ENCODE measurements at regions not wholly inside any gene's neighbourhood (a gene's known extent, or its start where the extent isn't known, plus 50 kb on each side); places are given as distances from the start of the nearest gene placed in this dataset.
"Not testable (repeated sequence)": the region's sequence is repeated elsewhere in the genome, so short reads cannot be mapped to it uniquely, and the experiment has no call there.

DNA sequence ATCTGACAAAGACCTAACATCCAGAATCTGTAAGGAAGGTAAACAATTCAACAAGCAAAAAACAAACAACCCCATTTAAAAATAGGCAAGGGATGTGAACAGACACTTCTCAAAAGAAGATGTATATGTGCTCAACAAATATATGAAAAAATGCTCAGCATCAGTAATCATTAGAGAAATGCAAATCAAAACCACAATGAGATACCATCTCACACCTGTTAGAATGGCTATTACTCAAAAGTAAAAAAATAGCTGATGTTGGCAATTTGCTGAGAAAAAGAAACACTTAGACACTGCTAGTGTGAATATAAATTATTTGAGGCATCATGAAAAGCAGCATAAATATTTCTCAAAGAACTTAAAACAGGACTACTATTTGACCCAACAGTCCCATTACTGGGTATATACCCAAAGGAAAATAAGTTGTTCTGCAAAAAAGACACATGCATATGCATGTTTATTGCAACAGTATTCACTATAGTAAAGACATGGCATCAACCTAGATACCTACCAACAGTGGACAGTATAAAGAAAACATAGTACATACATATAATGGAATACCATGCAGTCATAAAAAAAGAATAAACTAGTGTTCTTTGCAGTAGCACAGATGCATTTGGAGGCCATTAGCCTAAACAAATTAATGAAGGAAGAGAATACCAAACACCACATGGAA, 980.1 kb downstream of the KCNMA1 start:
- no peak for DNase-seq

DNA sequence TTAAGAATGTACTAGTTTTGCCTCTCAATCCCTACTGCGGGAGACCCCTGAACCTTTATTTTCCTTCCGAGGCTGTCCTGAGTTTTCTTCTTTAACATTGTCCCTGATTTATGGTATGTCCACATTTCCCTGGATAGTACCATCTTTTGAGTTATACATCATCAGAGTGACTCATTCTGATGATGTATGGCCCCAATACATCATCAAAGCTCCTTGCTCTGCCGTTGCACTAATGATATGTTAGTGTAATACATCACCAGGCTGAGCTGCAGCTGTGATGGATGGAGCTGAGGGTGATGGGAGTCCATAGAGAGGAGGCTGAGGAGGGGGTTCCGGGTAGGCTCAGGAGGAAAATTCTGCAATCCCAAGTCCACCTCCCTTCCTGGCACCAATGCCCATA, 986.5 kb downstream of the KCNMA1 start:
- DNase-seq = no peak

DNA sequence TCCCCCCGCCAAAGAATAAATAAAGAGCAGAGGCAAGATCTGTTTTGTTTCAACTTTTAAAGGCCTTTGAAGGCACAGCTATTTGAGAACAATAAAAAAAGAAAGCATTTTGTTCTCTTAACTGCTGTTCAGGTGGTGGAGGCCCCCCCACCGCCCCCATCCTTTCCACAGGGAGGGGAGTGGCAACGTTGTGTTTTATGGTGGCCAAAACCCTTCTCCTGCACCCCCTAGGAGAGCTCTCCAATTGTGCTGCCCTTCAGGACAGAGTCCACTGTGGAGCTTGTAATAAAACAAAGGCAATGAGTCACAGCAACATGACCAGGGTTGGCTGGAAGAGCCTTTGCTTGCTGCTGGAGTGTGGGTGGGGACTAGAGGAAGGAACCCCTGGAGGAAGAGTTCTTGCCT, 987.9 kb downstream of the KCNMA1 start:
- DNase-seq = no peak

DNA sequence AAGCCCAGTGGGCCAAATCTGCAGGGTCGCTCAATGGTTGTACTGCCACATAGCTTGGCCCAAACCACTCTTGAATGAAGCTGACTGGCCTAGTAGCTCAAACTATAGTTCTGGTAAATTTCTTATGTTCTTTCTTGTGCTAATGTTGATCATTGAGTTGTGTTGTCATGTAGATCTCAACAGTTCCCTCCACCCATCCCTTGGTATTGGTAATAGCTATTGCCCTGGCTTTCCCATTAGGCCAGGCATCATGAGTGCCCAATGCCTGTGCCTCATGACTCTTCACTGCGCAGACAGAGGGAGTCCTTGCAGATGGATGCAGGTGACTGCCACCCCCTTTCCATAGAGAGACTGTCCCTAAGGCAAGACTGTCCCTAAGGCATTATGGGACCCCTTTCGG, 988.4 kb downstream of the KCNMA1 start:
- no peak for DNase-seq

DNA sequence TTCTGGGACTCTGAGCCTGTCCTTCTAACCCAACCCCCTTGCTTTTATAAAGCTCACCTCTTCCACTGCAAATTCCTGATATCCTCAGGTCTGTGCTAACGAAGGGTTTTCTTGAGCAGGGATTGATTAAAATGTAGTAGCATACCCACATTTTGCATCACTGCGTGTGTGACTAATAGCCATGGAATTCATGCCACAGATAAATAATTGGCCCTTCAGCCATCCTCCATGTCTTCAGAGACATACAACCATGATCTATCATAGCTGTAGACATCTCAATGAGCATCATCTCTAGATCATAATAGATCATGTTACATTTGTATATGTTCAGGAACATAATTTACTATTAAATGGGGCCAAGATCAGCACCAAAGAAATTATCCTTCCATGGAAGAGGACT, 990.3 kb downstream of the KCNMA1 start:
- no peak for DNase-seq

DNA sequence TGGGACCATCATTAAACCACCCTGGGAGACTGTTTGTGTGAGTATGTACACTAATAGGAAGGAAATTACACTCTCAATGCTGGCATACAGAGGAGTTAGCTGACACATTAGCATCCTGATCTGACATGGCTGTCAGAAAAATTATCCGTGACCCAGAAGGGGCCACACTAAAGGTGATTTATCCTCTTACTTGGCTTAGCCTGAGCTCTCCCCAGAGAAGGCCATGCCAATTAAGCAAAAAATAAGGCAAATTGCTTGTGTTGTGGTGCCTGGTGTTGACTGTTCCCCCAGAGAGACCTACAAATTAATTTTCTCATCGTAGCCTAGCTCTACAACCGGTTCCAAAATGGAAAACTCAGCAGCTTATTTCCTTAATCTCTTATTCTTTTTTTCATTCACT, 992.3 kb downstream of the KCNMA1 start:
- no peak for DNase-seq

DNA sequence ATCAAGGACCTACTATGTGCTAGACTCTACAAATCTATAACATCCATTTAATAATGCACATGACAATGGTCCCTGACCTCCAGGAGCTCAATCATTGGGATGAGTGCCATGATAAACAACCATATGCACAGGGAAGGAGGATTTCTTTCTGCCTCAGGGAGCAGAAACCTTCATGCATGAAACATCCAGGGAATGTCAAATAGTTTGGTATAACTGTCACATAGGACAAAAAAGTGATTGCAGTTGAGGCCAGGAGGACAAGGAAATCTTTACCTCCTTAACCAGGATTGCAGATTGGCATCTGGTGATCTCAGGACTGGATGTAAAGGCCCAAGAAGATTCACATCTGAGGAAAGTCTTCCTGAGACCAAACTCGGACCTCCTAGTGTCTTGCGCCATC, 993.1 kb downstream of the KCNMA1 start:
- DNase-seq = no peak

DNA sequence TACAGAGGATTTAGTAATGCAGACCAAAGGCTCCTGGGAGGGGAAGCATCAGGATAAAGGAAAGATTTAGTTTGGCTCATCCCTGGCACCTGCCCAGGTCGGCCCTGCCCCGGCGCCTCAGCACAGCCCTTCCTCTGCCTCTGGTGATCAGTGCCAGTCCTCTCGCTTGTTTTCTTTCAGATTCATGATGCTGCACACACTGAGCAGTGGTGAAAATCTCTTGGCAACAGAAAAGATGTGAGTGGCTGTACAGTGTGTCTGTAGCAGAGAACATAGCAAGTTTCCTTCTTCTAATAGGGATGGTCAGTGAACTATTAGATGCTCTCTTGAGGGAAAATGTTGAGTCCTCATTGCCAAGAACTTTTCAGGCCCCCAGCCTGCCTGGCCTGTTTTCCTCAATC, 994.1 kb downstream of the KCNMA1 start:
- DNase-seq = no peak

DNA sequence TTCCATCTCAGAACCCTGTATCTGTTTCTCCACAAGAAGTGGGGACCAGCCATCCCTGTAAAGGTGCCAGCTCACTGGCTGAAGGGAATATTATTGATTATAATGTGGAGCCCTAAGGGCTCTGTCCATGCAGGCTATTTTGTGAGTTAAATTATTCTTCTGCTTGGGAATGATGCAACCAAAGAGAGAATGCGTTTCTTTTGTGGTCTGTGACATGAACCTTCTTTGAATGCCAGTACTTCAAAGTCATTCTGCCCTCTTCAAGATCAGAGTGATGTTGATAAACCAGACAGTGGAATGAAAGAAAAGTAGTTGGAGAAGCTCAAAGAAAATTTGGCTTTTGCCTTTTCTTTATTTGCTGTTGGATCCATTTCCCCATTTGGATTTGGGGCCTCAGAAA, 995.2 kb downstream of the KCNMA1 start:
- DNase-seq = no peak

DNA sequence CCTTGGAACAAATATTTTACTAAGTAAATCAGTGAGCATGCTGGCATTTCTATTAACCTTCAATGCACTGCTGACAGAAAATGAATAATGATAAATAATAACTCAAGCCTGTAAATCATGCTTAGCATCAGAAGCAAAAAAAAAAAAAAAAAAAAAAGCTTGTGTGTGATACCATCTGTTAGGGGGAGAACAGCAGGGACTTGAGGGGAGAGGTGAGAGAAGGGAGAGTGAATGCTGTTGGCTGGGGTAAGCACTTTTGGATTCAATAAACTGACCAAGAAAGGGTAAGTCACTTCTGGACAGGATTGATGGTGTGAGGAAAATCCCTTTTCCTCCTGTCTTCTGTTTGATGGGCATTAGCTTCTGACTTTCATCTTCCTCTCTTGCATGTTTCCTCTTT, 996.4 kb downstream of the KCNMA1 start:
- DNase-seq = no peak

DNA sequence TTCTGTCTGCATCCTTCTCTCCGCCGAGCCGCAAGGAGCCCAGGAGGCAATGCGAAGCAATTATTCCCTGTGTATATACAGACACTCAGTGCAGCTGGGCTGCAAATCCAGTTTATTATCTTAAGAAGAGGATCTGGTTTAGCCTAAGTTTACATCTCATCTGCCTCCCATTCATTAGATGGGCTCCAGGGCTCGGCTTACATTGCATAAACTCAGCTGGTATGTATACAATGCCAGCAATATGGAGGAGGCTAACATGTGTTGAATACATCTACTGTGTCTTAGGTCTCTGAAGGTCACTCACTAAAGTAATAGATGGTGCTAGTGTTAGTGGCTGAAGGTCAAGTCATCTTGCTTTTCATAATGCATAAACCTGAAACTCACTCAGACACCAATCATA, 996.8 kb downstream of the KCNMA1 start:
- DNase-seq = no peak

DNA sequence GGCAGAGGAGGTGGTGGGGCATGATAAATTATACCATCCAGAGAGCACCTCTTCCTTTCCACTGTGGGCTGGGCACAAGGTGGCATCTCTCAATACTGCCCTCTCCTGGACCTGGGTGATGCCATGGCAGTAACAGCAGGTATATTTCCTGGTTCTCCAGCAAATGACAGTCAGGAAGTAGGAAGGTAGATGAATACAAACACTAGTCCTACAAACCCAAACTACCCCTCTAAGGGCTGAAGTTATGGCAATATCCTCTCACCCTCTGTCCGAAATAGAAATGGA, 1004.9 kb downstream of the KCNMA1 start:
- DNase-seq = no peak

DNA sequence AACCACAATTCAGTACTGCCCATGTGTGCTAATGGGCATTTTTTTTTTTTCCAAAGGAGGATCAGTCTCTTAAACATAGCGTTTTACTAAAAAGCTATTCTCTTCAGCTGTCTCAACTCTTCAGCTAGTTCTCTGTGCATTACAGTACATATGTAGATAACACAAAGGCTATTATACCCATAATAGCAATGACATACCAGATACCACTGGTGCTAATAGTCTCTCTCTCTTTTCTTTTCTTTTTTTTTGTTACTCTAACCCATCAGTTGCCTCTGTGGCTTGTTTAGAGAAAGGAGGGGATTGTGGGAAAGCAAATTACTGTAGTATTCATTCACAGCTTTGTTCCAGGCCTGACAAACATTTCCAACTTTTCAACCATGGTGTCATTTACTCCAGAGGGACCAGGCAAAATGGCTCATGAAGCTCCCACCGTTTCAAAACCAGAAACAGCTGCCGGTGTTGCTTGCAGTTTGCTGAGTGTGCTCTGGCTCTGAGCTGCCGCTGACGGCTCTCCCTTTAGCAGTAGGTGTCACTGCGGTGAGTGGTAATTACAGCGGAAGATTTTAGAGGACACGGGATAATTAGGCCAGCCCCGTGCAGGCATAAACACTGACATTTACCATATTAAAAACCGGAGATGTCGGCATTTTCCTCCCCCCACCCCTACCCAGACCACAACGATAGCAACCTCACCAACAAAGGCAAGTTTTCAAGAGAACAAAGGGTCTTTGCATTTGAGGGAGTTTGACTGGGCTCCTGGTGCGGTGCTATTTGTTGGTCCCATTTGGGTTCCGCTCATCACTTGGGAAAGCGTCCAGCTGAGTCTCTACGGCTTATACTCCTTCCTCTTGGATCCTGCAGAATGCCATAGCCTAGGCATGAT, 1005.5 kb downstream of the KCNMA1 start:
- no peak for DNase-seq

DNA sequence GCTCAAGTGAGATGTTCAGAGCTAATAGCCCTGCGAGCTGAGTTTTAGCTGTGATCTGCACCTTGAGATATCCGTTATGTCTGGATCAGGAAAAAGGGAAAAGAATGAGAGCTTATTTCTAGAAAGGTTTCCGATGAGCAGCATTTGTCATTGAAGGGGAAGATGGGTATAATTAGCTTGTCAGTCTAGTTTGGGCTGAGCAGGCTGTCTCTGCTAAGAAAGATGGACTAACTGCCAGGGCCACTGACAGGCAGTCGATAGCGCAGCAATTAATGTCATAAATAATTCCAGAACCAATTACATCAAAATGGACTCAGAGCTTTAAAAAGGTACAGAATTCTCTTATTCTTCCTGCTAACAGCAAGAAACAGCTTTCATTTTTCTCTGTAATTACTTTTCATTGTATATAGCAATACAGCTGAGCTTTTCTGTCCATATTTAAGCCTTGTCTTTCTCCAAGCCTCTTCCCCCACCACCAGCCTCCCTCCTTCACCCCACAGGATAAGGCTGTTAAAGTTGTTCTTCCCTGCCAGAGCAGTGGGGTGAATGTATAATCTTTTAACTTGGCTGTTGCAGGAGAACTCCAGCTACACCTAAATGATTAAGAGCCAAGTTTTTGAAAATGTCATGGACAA, 1006.5 kb downstream of the KCNMA1 start:
- no peak for DNase-seq

DNA sequence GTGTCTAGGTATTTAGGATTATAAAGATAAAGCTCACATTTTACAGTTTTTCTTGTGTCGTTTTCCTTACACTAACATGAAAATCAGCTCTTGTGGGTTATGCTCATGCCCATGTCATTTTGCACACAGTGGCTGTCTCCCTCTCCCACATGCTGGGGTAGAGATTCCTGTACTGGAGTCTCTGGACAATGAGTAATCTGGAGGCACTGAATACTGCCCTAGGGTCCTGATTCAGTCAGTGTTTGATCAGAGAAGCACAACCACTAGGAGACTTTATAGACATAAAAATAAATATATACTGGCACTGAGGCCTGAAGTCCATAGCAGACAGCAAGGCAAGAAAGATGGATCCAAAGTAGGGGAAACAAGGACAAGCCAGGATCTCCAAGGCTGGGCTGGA, 1008.8 kb downstream of the KCNMA1 start:
- no peak for DNase-seq

DNA sequence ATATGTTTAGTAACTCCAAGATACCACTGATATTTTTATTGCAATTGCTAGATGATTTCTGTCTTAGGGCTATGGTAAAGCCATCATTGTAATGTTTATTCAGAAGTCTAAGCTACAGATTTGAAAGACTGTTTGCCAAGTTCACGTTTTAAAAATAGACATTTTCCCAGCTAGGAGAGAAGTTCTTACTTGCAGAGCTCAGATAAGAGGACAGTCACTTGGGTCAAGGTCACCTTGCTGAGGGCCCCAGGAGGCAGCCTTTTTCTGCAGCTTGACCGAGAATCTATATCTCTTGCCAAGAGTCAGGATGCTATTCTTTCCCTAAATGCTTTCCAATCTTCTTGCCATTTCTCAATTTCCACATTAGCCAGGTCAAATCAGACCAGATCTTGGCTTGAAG, 1011.2 kb downstream of the KCNMA1 start:
- no peak for DNase-seq

DNA sequence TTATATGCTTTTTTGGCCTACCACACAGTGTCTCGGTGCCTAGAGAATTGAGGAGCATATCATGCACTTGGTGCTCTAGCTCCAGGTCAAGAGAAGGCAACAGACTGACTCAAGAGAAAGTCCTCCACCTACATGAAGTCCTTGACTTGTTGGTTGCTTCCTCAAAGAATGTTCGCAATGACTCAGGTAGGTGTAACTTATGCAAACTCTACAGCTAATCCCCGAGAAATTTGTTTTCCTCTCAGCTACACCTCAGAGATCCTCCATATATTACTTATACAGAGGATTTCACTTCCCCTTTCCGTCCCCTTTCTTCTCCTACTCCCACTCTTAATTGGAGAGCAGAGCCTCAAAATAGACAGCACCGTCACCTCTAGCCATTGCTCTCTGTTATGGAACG, 1013.1 kb downstream of the KCNMA1 start:
- DNase-seq = no peak

DNA sequence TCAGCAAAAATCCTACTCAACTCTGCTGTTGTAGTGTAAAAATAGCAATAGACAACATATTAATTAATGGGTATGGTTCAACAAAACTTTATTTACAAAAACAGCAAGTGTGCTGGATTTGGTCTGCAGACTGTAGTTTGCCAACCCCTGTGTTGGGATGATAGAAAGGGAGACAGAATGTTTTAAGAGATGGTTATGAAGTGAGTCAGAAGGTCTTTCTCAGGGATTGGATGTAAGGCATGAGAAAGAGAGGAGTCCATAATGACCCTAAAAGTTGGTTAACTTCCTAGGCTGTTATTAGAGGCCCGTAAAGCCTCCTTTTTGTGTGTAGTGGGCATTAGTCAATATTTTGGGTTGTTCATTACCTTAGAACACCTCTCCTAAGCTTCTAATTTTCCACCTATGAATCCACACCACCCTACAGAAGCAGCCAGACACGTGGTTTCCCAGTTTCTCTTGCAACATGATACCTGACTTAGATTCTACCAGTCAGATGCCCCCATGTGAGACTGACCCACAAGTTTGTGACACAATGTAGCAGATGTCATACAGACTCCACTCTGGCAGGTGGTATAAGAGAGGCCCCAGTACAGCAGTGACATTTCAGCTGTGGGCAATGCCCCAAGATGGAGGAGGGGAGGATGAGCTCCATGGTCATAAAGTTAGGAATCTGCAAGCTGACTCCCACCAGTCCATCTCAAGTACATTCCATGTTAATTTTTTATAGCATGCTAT, 1015.6 kb downstream of the KCNMA1 start:
- DNase-seq = no peak

DNA sequence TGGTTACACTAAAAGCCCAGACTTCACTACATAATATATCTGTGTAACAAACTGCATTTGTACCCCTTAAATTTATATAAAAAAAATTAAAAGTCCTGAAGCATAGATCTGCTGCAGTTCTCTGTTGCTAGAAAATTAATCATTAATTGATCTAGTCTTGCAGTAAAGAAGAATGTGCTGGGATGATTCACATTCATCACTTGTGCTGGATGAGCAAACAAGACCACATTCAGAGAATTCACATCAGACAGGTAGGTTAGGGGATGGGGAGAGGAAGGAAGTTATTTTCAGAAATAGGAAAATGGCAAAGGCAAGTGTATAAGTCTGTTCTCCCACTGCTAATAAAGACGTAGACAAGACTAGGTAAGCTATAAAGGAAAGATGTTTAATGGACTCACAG, 1019.0 kb downstream of the KCNMA1 start:
- DNase-seq = no peak

DNA sequence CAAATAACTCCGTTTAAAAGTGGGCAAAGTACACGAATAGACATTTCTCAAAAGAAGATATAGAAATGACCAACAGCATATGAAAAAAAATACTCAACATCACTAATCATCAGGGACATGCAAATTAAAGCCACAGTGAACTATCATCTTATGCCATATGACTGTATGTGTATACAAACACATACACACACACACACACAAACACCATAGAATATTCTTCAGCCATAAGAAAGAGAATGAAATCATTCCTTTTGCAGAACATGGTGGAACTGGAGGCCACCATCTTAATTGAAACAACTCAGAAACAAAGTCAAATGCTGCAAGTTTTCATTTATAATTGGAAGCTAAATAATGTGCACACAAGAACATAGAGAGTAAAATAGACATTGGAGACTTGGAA, 1019.4 kb downstream of the KCNMA1 start:
- DNase-seq = no peak

DNA sequence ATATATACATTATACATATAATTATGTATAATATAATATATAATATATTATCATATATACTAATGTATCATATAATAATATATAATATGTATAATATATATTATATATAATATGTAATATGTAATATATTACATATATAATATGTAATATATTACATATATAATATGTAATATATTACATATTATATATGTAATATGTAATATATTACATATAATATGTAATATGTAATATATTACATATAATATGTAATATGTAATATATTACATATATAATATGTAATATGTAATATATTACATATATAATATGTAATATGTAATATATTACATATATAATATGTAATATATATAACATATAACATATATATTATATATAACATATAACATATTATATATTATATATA, 1020.9 kb downstream of the KCNMA1 start:
- not testable (repeated sequence) for DNase-seq

DNA sequence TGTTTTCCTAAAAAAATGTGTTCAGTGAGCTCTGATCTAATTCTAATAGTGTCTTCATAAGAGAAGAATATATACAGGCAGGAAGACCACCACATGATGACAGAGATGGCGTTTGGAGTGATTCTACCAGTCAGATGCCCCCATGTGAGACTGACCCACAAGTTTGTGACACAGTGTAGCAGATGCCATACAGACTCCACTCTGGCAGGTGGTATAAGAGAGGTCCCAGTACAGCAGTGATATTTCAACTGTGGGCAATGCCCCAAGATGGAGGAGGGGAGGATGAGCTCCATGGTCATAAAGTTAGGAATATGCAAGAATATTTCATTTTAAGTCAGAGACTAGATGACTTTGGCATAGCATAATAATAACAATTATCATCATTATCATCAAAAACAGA, 1022.6 kb downstream of the KCNMA1 start:
- DNase-seq = no peak

All from NCI-H187 (cell line).